ENCODE measurements at regions not wholly inside any gene's neighbourhood (a gene's known extent, or its start where the extent isn't known, plus 50 kb on each side); places are given as distances from the start of the nearest gene placed in this dataset.
"Not testable (repeated sequence)": the region's sequence is repeated elsewhere in the genome, so short reads cannot be mapped to it uniquely, and the experiment has no call there.

DNA sequence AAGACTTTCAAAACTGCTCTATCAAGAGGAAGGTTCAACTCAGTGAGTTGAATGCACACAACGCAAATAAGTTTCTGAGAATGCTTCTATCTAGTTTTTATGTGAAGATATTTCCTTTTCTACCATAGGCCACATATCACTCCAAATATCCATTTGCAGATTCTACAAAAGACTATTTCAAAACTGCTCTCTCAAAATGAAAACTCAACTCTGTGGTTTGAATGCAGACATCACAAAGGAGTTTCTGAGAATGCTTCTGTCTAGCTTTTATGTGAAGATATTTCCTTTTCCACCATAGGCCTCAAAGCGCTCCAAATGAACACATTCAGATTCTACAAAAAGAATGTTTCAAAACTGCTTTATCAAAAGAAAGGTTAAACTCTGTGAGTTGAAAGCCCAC, 1093.1 kb upstream of the DEFB115 start:
- DNase-seq (ENCODE audit: extremely low spot score); POLR2A ChIA-PET; CTCF ChIA-PET: not testable (repeated sequence)

GRCh38 chr20:30167540-30167939, 1089.9 kb upstream of the DEFB115 start:
- ChIA-PET CTCF (no interaction called here), POLR2A (no interaction called here)
- DNase-seq (ENCODE audit: extremely low spot score), result no peak
- TF ChIP-seq PKNOX1 (IDR thresholded peaks at IDR 0.05) (no peak), SUZ12 (IDR thresholded peaks at IDR 0.05) (no peak), FOXK2 (IDR thresholded peaks at IDR 0.05) (no peak), FOXA1 (IDR thresholded peaks at IDR 0.05) (no peak)

DNA sequence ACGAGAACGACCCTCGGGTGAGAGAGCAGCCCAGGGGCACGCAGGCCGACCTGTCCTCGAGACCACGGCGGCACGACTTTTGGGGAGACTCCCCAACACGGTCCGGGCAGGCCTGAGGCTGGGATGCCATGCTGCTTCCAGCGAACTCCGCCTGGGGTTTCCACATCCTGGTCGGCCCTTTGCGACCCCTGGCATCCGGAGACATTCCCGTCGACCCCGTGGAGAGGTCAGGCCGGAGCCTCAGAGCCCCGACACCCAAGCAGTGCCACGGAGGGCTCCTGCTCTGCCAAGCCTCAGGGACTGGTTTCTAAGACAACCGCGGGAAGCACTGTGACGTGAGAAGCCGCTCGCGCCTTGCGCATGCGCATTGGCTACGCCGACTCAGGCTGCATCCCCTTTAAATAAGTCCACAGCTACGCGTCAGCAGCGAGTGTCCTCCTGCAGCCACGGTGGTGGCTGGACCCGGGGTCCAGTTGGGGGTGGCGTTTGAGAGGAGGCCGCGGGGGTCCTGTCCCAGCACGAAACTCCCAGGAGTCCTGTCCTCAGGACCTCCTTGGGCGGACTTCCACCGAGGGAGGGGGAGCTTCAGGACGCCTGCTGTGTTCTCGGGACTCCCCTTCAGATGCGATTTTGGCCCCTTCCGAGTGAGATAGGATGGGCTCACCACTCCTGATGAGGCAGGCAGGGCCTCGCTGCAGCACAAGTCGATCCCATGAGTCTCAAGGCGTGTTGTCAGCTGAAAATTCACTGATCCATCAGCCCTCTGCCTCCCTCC, 1089.3 kb upstream of the DEFB115 start:
- DNase-seq (ENCODE audit: extremely low spot score), result no peak
- ChIA-PET POLR2A (no interaction called here), CTCF (no interaction called here)
- no peak for TF ChIP-seq ZNF384 (IDR thresholded peaks at IDR 0.05)
- no peak for TF ChIP-seq TARDBP (IDR thresholded peaks at IDR 0.05)
- no peak for TF ChIP-seq L3MBTL2 (conservative IDR thresholded peaks at IDR 0.05)
- no peak for TF ChIP-seq BHLHE40 (IDR thresholded peaks at IDR 0.05; ENCODE audit: borderline replicate concordance)
- no peak for TF ChIP-seq FOXA1 (IDR thresholded peaks at IDR 0.05)
- TF ChIP-seq SUZ12 (IDR thresholded peaks at IDR 0.05), result no peak
- no peak for TF ChIP-seq FOXM1 (IDR thresholded peaks at IDR 0.05; ENCODE audit: borderline replicate concordance)
- no peak for TF ChIP-seq LEF1 (IDR thresholded peaks at IDR 0.05; ENCODE audit: borderline replicate concordance)

- ChIA-PET CTCF (no interaction called here), POLR2A (no interaction called here)
- no peak for DNase-seq (ENCODE audit: extremely low spot score)
- TF ChIP-seq FOXA1 (IDR thresholded peaks at IDR 0.05) (no peak), L3MBTL2 (conservative IDR thresholded peaks at IDR 0.05) (no peak), NFRKB (IDR thresholded peaks at IDR 0.05) (no peak), BHLHE40 (IDR thresholded peaks at IDR 0.05; ENCODE audit: borderline replicate concordance) (no peak)
These were observed 1088.7 kb upstream of the DEFB115 start for GRCh38 chr20:30168800-30169138.

DNA sequence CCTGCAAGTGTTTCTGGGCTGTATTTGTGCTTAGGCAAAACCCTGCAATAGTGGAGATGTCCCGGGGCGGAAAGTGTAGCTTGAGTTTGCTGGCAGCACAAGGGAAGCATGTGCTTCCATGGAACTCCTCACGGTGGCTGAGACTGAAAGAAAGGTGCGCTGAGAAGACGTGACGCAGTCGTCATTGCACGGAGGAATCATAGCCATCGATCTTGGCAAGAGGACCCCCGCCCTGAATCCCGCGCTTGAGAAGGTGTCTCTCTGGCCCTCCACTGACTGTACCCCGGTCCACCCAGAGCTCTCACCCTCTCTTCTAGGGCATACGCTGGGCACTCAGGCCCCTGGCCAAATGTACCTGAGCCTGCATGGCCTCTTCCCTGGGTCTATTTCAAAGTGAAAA, 1081.8 kb upstream of the DEFB115 start:
- TF ChIP-seq L3MBTL2 (conservative IDR thresholded peaks at IDR 0.05) (no peak), BHLHE40 (IDR thresholded peaks at IDR 0.05; ENCODE audit: borderline replicate concordance) (no peak), FOXK2 (IDR thresholded peaks at IDR 0.05) (no peak)
- ChIA-PET CTCF (no interaction called here), POLR2A (no interaction called here)
- DNase-seq (ENCODE audit: extremely low spot score), result no peak

DNA sequence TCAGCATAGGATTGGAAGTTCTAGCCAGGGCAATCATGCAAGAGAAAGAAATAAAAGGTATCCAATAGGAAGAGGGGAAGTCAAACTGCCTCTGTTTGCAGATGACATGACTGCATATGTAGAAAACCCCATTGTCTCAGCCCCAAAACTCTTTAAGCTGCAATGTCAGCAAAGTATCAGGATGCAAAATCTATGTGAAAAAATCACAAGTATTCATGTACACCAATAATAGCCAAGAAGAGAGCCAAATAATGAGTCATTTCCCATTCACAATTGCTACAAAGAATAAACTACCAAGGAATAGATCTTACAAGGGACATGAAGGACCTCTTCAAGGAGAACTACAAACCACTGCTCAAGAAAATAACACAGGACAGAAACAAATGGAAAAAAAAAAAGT, 1074.3 kb upstream of the DEFB115 start:
- POLR2A ChIA-PET; DNase-seq (ENCODE audit: extremely low spot score); CTCF ChIA-PET: not testable (repeated sequence)

DNA sequence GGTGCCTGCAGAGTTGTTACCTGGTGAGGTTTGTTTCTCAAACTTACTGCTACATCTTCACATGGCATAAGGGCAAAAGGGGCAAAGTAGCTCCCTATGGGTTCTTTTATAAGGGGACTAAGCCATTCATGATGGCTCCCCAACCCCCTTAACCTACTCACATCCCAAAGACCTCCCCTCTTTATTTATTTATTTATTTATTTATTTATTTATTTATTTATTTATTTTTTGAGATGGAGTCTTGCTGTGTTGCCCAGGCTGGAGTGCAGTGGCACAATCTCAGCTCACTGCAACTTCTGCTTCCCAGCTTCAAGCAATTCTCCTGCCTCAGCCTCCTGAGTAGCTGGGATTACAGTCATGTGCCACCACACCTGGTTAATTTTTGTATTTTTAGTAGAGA, 1065.7 kb upstream of the DEFB115 start:
- CTCF ChIA-PET; DNase-seq (ENCODE audit: extremely low spot score); POLR2A ChIA-PET: not testable (repeated sequence)

DNA sequence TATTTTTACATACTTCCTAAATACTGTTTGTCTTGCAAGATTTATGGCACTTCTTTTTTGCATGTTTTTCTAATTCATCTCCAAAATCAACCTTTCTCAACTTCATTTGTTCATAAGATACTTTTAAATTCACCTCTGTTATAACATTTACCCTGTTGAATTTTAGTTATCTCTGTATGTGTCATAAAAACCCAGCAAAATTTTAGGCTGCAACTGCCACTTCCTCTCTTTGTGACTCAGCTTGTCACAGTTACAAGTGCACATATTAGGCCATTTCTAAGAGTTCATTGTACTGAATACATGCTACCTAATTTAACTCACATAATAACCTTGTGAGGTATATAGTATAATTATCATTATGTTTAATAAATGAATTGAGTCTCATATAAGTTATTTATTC, 1023.0 kb upstream of the DEFB115 start:
- POLR2A ChIA-PET; CTCF ChIA-PET; DNase-seq (ENCODE audit: extremely low spot score): not testable (repeated sequence)

DNA sequence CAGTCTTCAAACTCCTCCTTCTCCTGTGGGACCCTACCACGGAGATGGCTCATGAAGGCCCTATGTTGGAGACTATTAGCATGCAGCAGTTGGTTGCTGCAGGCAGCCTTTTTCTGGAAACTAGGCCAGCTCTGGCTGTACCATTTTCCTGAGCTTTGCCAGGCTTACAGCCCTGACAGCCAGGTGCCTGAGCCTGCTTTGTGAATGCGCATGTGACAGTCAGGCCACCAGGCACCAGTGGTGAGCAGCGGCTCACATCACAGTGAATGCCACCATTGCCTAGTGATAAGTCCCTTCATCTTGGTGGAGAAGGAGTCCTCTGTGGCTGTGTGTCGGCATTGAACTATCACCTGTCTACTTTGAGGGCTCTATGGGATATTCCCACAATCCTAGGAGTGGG, 982.4 kb upstream of the DEFB115 start:
- POLR2A ChIA-PET; CTCF ChIA-PET; DNase-seq (ENCODE audit: extremely low spot score): not testable (repeated sequence)

DNA sequence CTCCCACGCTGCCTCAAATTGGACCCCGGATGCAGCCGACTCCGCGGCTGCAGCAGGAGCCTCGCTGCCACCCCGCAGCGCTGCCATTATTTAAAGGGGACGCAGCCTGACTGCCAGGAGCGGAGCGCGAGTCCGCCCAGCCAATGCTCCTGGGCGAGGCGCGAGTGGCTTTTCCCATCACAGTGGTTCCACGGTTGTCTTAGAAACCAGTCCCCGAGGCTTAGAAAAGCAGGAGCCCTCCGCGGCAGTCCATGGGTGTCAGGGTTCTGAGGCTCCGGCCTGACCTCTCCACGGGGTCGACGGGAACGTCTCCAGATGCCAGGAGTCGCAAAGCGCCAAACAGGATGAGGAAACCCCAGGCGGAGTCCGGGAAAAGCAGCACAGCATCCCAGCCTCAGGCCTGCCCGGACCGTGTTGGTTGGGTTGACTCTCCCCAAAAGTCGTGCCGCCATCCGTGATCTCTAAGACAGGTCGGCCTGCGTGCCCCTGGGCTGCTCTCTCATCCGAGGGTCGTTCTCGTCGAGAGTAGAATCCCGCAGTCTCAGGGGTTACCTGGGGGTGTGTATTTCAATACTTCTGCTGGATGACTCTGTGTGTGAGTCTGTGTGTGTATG, 975.8 kb upstream of the DEFB115 start:
- TF ChIP-seq BHLHE40 (IDR thresholded peaks at IDR 0.05; ENCODE audit: borderline replicate concordance) (no peak), PKNOX1 (IDR thresholded peaks at IDR 0.05) (no peak), HDGF (IDR thresholded peaks at IDR 0.05; ENCODE audit: borderline replicate concordance) (no peak), LEF1 (IDR thresholded peaks at IDR 0.05; ENCODE audit: borderline replicate concordance) (no peak), ELF4 (IDR thresholded peaks at IDR 0.05) (no peak), L3MBTL2 (conservative IDR thresholded peaks at IDR 0.05) (no peak), TARDBP (IDR thresholded peaks at IDR 0.05) (no peak), FOXK2 (IDR thresholded peaks at IDR 0.05) (no peak), FOXM1 (IDR thresholded peaks at IDR 0.05; ENCODE audit: borderline replicate concordance) (no peak), CTBP1 (IDR thresholded peaks at IDR 0.05; ENCODE audit: borderline replicate concordance) (no peak), ARNT (IDR thresholded peaks at IDR 0.05) (no peak), SP1 (IDR thresholded peaks at IDR 0.05) (no peak), SUZ12 (IDR thresholded peaks at IDR 0.05) (no peak)
- CTCF ChIA-PET, result no interaction called here
- POLR2A ChIA-PET, result no interaction called here
- DNase-seq (ENCODE audit: extremely low spot score), result no peak

- POLR2A ChIA-PET; DNase-seq (ENCODE audit: extremely low spot score): not testable (repeated sequence)
These were observed 973.8 kb upstream of the DEFB115 start for GRCh38 chr20:30283476-30284280.

More at GRCh38 chr20:30283476-30284280, 973.8 kb upstream of the DEFB115 start:
- CTCF ChIA-PET, result not testable (repeated sequence)
